Calu3 (cell line): ENCODE measurements at regions not wholly inside any gene's neighbourhood (a gene's known extent, or its start where the extent isn't known, plus 50 kb on each side); places are given as distances from the start of the nearest gene placed in this dataset.

Source experiments
- BruUV-seq: library from RNA; stranded (reverse); fragments of 400-500 nt; replicated peaks from 2 replicates; lab custom pipeline; 2021; lab: Mats Ljungman, UMichigan
- CTCF ChIA-PET: fragments of 300-600 bp; sonication (Branson Sonifier 250); formaldehyde crosslinking; loops from one replicate; lab custom pipeline; 2022; ENCODE audit warnings: antibody characterized with exemption; lab: Charles Lee
- DNase-seq: peaks from one replicate; pipeline ENCODE4 v3.0.0; 2022
- H3K27ac Mint-ChIP-seq: one replicate; pipeline ENCODE4 v1.8.0; 2022; ENCODE audit warnings: mixed read lengths; ENCODE audit not compliant: unreplicated experiment
- H3K27me3 Mint-ChIP-seq: one replicate; pipeline ENCODE4 v1.8.0; 2022; ENCODE audit warnings: mixed read lengths; ENCODE audit not compliant: unreplicated experiment
- H3K36me3 Mint-ChIP-seq: one replicate; pipeline ENCODE4 v1.8.0; 2022; ENCODE audit warnings: mild to moderate bottlenecking, moderate library complexity, mixed read lengths; ENCODE audit not compliant: insufficient read depth, unreplicated experiment
- H3K4me1 Mint-ChIP-seq: one replicate; pipeline ENCODE4 v1.8.0; 2022; ENCODE audit warnings: mild to moderate bottlenecking, low read depth, mixed read lengths; ENCODE audit not compliant: unreplicated experiment
- H3K4me3 Mint-ChIP-seq: one replicate; pipeline ENCODE4 v1.8.0; 2022; ENCODE audit warnings: mild to moderate bottlenecking, low read depth, moderate library complexity, mixed read lengths; ENCODE audit not compliant: unreplicated experiment
- H3K9me3 Mint-ChIP-seq: one replicate; pipeline ENCODE4 v1.8.0; 2022; ENCODE audit warnings: low read depth, mixed read lengths; ENCODE audit not compliant: unreplicated experiment
- intact Hi-C: fragments of 100-400 bp; cut with micrococcal nuclease; formaldehyde crosslinking; loops from one replicate; pipeline ENCODE4 v1.10.0; 2022; ENCODE audit not compliant: unreplicated experiment
- TF ChIP-seq, protein P1 (sequence below): fragments of 200-600 bp; IDR thresholded peaks from one replicate; pipeline ENCODE4 v1.8.0; 2022; ENCODE audit warnings: antibody characterized with exemption; ENCODE audit not compliant: unreplicated experiment

DNA sequence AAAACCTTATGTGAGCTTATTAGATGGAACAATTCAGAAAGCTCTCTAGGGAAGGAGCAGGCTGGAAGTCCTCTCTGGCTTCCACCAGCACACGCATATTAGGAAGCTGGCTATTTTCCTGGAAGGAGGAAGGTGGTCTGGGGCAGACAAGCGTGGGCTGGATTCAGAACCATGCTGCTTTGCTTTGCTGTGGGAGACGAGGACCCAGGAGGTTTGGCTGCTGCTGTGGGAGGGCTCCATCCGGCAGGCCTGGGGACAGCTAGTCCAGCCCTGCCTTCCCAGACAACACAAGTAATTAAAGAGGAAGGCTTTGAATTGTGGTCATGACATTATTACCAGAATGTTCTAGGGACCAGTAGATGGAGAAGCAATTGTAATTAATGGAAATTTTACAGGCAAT, 238.8 kb upstream of the MYT1L start:
- no TSS peak for BruUV-seq
- peaks cover 10% of the 10 kb centered on the region for H3K9me3 Mint-ChIP-seq
- H3K27me3 Mint-ChIP-seq = no peaks in the 10 kb centered on the region
- no peak for DNase-seq
- no peaks in the 10 kb centered on the region for H3K4me1 Mint-ChIP-seq
- CTCF ChIA-PET = no interaction called here
- H3K4me3 Mint-ChIP-seq = no peak overlapping the region
- TF ChIP-seq, protein P1, sequence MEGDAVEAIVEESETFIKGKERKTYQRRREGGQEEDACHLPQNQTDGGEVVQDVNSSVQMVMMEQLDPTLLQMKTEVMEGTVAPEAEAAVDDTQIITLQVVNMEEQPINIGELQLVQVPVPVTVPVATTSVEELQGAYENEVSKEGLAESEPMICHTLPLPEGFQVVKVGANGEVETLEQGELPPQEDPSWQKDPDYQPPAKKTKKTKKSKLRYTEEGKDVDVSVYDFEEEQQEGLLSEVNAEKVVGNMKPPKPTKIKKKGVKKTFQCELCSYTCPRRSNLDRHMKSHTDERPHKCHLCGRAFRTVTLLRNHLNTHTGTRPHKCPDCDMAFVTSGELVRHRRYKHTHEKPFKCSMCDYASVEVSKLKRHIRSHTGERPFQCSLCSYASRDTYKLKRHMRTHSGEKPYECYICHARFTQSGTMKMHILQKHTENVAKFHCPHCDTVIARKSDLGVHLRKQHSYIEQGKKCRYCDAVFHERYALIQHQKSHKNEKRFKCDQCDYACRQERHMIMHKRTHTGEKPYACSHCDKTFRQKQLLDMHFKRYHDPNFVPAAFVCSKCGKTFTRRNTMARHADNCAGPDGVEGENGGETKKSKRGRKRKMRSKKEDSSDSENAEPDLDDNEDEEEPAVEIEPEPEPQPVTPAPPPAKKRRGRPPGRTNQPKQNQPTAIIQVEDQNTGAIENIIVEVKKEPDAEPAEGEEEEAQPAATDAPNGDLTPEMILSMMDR = no peak
- H3K27ac Mint-ChIP-seq = no peak overlapping the region
- H3K36me3 Mint-ChIP-seq = no peaks in the 10 kb centered on the region
- intact Hi-C loops = no loop called here

DNA sequence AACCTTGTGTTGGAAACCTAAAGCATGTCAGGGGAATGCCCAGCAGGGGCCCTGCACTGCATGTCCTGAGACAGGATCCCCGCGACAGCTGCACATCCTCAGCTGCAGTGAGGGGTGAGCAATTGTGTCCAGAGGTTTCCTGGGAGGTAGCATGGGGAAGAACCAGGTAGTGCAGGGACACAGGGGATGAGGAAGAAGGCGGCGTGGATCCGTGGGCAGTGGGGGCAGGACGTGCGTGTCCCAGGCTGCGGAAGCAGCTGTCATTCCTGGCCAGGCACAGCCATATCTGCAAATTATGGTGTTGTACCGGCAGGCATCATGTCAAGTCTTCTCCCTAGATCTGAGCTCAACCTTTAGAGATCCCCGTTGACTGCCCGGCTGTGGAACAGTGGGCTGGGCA, 238.2 kb upstream of the MYT1L start:
- Mint-ChIP-seq H3K4me1 (no peaks in the 10 kb centered on the region), H3K9me3 (peaks cover 11% of the 10 kb centered on the region), H3K27ac (no peak overlapping the region), H3K27me3 (no peaks in the 10 kb centered on the region), H3K4me3 (no peak overlapping the region), H3K36me3 (no peaks in the 10 kb centered on the region)
- CTCF ChIA-PET = no interaction called here
- no TSS peak for BruUV-seq
- DNase-seq = no peak
- TF ChIP-seq, protein P1 = no peak
- intact Hi-C loops = no loop called here

DNA sequence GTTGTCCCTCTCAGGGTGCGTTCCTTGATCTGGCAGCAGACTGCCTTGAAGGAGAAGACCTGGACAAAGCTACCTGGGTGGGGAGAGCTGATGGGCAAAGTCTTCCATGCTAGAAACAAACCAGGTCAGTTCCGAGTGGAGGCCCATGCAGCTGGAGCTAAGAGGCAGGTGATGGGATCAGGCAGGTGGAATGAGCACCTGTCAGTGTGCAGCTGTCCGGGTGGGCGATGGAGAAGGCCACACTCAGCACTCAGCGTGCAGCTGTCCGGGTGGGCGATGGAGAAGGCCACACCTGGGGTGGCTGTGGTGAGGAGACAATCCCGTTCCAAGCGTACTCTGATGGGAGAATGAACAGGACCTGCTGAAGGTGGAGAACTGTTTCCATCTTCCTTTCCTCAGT, 237.3 kb upstream of the MYT1L start:
- Mint-ChIP-seq H3K9me3 (peaks cover 11% of the 10 kb centered on the region), H3K27ac (no peak overlapping the region), H3K4me1 (no peaks in the 10 kb centered on the region), H3K27me3 (no peaks in the 10 kb centered on the region), H3K4me3 (no peak overlapping the region), H3K36me3 (no peaks in the 10 kb centered on the region)
- no TSS peak for BruUV-seq
- intact Hi-C loops = no loop called here
- DNase-seq = no peak
- TF ChIP-seq, protein P1 = no peak
- CTCF ChIA-PET = no interaction called here

DNA sequence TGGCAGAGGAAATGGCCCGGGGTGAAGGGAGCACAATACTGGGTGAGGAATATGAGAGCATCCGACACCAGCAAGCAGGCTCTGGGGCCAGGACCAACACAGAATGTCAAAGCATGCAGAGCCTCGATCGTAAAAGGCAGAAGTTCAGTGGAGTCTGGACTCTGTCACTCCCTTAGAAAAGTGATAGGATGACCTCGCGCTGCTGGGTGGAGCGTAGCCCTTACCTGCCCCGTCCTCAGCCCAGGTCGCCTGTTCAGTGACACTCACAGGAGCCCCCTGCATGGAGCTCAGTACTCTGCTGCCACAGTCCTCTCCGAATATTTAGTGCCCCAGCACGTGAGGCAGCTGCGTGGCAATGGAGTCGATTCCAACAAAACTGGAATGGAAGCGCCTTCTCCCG, 236.7 kb upstream of the MYT1L start:
- TF ChIP-seq, protein P1 = no peak
- Mint-ChIP-seq H3K9me3 (peaks cover 15% of the 10 kb centered on the region), H3K27me3 (no peaks in the 10 kb centered on the region), H3K4me1 (no peaks in the 10 kb centered on the region), H3K27ac (no peak overlapping the region), H3K4me3 (no peak overlapping the region), H3K36me3 (no peaks in the 10 kb centered on the region)
- no peak for DNase-seq
- CTCF ChIA-PET = no interaction called here
- intact Hi-C loops = no loop called here
- BruUV-seq = no TSS peak
